ENCODE measurements at regions not wholly inside any gene's neighbourhood (a gene's known extent, or its start where the extent isn't known, plus 50 kb on each side); places are given as distances from the start of the nearest gene placed in this dataset.
"Not testable (repeated sequence)": the region's sequence is repeated elsewhere in the genome, so short reads cannot be mapped to it uniquely, and the experiment has no call there.

DNA sequence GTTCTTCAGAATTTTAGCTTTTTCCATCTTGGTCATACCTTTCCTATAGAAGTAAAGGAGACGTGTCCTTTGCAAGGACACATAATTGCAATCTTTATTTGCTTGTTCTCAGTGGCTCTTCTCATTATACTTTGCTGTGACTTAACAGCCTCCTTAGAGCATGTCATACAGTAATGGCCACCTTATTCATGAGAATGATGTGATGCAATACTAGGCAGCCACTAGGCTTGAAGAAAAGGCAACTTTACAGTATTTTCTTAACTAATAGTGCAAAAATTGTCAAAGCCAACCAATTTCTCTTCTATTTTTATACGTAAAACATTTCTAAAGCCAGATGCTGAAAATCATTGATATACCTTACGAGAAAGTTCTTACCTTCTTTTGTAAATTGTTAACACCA, 1296.8 kb upstream of the EYS start:
- no peak overlapping the region for H2AFZ ChIP-seq (ENCODE audit: low read depth, low read length)
- H3K27me3 ChIP-seq (ENCODE audit: insufficient read depth, low read length, poor library complexity), result no peaks in the 10 kb centered on the region
- H3K79me2 ChIP-seq (ENCODE audit: insufficient read depth, low read length), result no peaks in the 10 kb centered on the region
- H3K9ac ChIP-seq (ENCODE audit: low read depth, low read length), result no peak overlapping the region
- no peaks in the 10 kb centered on the region for H4K20me1 ChIP-seq (ENCODE audit: insufficient read depth, low read length)
- DNase-seq (no peak), ATAC-seq (ENCODE audit: insufficient read depth, low read depth) (no peak)
- no peak overlapping the region for H3K4me3 ChIP-seq (ENCODE audit: low read depth in 1 of 2, low read length in 2 of 2)
- H3K9me3 ChIP-seq (ENCODE audit: insufficient read depth, low read length, severe bottlenecking), result no peaks in the 10 kb centered on the region
- no peaks in the 10 kb centered on the region for H3K36me3 ChIP-seq (ENCODE audit: insufficient read depth, low read length)
- no peak overlapping the region for H3K4me2 ChIP-seq (ENCODE audit: insufficient read depth, low read length)
- H3K27ac ChIP-seq (ENCODE audit: low read length), result no peak overlapping the region
- H3K4me1 ChIP-seq (ENCODE audit: insufficient read depth, low read length), result no peaks in the 10 kb centered on the region
- TF ChIP-seq EZH2 (IDR thresholded peaks at IDR 0.05; ENCODE audit: borderline replicate concordance, low read depth, low read length, severe bottlenecking), result no peak
- TF ChIP-seq, protein P1, sequence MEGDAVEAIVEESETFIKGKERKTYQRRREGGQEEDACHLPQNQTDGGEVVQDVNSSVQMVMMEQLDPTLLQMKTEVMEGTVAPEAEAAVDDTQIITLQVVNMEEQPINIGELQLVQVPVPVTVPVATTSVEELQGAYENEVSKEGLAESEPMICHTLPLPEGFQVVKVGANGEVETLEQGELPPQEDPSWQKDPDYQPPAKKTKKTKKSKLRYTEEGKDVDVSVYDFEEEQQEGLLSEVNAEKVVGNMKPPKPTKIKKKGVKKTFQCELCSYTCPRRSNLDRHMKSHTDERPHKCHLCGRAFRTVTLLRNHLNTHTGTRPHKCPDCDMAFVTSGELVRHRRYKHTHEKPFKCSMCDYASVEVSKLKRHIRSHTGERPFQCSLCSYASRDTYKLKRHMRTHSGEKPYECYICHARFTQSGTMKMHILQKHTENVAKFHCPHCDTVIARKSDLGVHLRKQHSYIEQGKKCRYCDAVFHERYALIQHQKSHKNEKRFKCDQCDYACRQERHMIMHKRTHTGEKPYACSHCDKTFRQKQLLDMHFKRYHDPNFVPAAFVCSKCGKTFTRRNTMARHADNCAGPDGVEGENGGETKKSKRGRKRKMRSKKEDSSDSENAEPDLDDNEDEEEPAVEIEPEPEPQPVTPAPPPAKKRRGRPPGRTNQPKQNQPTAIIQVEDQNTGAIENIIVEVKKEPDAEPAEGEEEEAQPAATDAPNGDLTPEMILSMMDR (IDR thresholded peaks at IDR 0.05; ENCODE audit: borderline replicate concordance, extremely low read depth, low read length, poor library complexity, severe bottlenecking), result no peak

DNA sequence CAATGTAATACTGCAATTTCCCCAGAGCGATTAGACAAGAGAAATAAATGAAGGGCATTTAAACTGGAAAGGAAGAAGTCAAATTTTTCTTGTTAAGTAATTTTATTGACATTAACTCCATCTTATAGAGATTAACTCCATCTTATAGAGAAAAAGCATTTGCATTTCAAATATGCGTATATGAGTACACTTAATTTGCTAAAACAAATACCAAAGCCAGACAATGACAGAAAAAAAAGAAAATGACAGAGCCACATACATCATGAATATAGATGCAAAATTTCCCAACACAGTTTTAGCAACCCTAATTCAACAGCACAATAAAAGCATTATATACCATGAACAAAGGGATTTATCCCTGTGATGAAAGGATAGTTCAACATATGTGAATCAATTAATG, 1293.1 kb upstream of the EYS start:
- Histone ChIP-seq H3K4me3 (ENCODE audit: low read depth in 1 of 2, low read length in 2 of 2) (no peak overlapping the region), H4K20me1 (ENCODE audit: insufficient read depth, low read length) (no peaks in the 10 kb centered on the region), H3K27ac (ENCODE audit: low read length) (no peak overlapping the region), H2AFZ (ENCODE audit: low read depth, low read length) (no peak overlapping the region), H3K9me3 (ENCODE audit: insufficient read depth, low read length, severe bottlenecking) (no peaks in the 10 kb centered on the region), H3K79me2 (ENCODE audit: insufficient read depth, low read length) (no peaks in the 10 kb centered on the region), H3K4me2 (ENCODE audit: insufficient read depth, low read length) (no peak overlapping the region), H3K4me1 (ENCODE audit: insufficient read depth, low read length) (no peaks in the 10 kb centered on the region), H3K27me3 (ENCODE audit: insufficient read depth, low read length, poor library complexity) (no peaks in the 10 kb centered on the region), H3K9ac (ENCODE audit: low read depth, low read length) (no peak overlapping the region), H3K36me3 (ENCODE audit: insufficient read depth, low read length) (no peaks in the 10 kb centered on the region)
- TF ChIP-seq EZH2 (IDR thresholded peaks at IDR 0.05; ENCODE audit: borderline replicate concordance, low read depth, low read length, severe bottlenecking), result no peak
- TF ChIP-seq, protein P1 (IDR thresholded peaks at IDR 0.05; ENCODE audit: borderline replicate concordance, extremely low read depth, low read length, poor library complexity, severe bottlenecking), result no peak
- DNase-seq (no peak), ATAC-seq (ENCODE audit: insufficient read depth, low read depth) (no peak)

DNA sequence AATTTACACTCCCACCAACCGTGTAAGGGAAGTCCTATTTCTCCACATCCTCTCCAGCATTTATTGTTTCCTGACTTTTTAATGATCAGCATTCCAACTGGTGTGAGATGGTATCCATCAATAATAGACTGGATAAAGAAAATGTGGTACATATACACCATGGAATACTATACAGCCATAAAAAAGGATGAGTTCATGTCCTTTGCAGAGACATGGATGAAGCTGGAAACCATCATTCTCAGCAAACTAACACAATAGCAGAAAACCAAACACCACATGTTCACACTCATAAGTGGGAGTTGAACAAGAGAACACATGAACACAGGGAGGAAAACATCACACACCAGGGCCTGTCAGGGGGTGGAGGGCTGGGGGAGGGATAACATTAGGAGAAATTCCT, 1290.6 kb upstream of the EYS start:
- H4K20me1 ChIP-seq (ENCODE audit: insufficient read depth, low read length); H3K27ac ChIP-seq (ENCODE audit: low read length); H3K79me2 ChIP-seq (ENCODE audit: insufficient read depth, low read length); H2AFZ ChIP-seq (ENCODE audit: low read depth, low read length); ATAC-seq (ENCODE audit: insufficient read depth, low read depth); H3K9me3 ChIP-seq (ENCODE audit: insufficient read depth, low read length, severe bottlenecking); H3K27me3 ChIP-seq (ENCODE audit: insufficient read depth, low read length, poor library complexity); H3K4me1 ChIP-seq (ENCODE audit: insufficient read depth, low read length); H3K36me3 ChIP-seq (ENCODE audit: insufficient read depth, low read length); H3K9ac ChIP-seq (ENCODE audit: low read depth, low read length); H3K4me2 ChIP-seq (ENCODE audit: insufficient read depth, low read length); H3K4me3 ChIP-seq (ENCODE audit: low read depth in 1 of 2, low read length in 2 of 2); DNase-seq: not testable (repeated sequence)

GRCh38 chr6:66995669-66996068, 1288.6 kb upstream of the EYS start:
- TF ChIP-seq, protein P1 (IDR thresholded peaks at IDR 0.05; ENCODE audit: borderline replicate concordance, extremely low read depth, low read length, poor library complexity, severe bottlenecking), result no peak
- no peak for TF ChIP-seq EZH2 (IDR thresholded peaks at IDR 0.05; ENCODE audit: borderline replicate concordance, low read depth, low read length, severe bottlenecking)
- Histone ChIP-seq H3K36me3 (ENCODE audit: insufficient read depth, low read length) (no peaks in the 10 kb centered on the region), H3K27ac (ENCODE audit: low read length) (no peak overlapping the region), H3K4me1 (ENCODE audit: insufficient read depth, low read length) (no peaks in the 10 kb centered on the region), H2AFZ (ENCODE audit: low read depth, low read length) (no peak overlapping the region), H4K20me1 (ENCODE audit: insufficient read depth, low read length) (no peaks in the 10 kb centered on the region), H3K4me2 (ENCODE audit: insufficient read depth, low read length) (no peak overlapping the region), H3K27me3 (ENCODE audit: insufficient read depth, low read length, poor library complexity) (no peaks in the 10 kb centered on the region), H3K79me2 (ENCODE audit: insufficient read depth, low read length) (no peaks in the 10 kb centered on the region), H3K9me3 (ENCODE audit: insufficient read depth, low read length, severe bottlenecking) (no peaks in the 10 kb centered on the region), H3K4me3 (ENCODE audit: low read depth in 1 of 2, low read length in 2 of 2) (no peak overlapping the region), H3K9ac (ENCODE audit: low read depth, low read length) (no peak overlapping the region)
- ATAC-seq (ENCODE audit: insufficient read depth, low read depth) (no peak), DNase-seq (no peak)

GRCh38 chr6:66993708-66994107, 1286.7 kb upstream of the EYS start:
- H3K27ac ChIP-seq (ENCODE audit: low read length); H3K79me2 ChIP-seq (ENCODE audit: insufficient read depth, low read length); DNase-seq; H3K9ac ChIP-seq (ENCODE audit: low read depth, low read length); H3K36me3 ChIP-seq (ENCODE audit: insufficient read depth, low read length); H3K4me3 ChIP-seq (ENCODE audit: low read depth in 1 of 2, low read length in 2 of 2); H4K20me1 ChIP-seq (ENCODE audit: insufficient read depth, low read length); ATAC-seq (ENCODE audit: insufficient read depth, low read depth); H3K27me3 ChIP-seq (ENCODE audit: insufficient read depth, low read length, poor library complexity); H3K4me2 ChIP-seq (ENCODE audit: insufficient read depth, low read length); H3K9me3 ChIP-seq (ENCODE audit: insufficient read depth, low read length, severe bottlenecking); H2AFZ ChIP-seq (ENCODE audit: low read depth, low read length); H3K4me1 ChIP-seq (ENCODE audit: insufficient read depth, low read length): not testable (repeated sequence)
